ENCODE measurements at regions not wholly inside any gene's neighbourhood (a gene's known extent, or its start where the extent isn't known, plus 50 kb on each side); places are given as distances from the start of the nearest gene placed in this dataset.

GRCh38 chr5:167652690-167653089 is 638.8 kb upstream of the WWC1 start:
- no peak for DNase-seq (ENCODE audit: extremely low read depth, low read depth)
- TF ChIP-seq CTCF (IDR thresholded peaks at IDR 0.05; ENCODE audit: low read depth, low read length), result no peak

- no peak for TF ChIP-seq CTCF (IDR thresholded peaks at IDR 0.05; ENCODE audit: low read depth, low read length)
- no peak for DNase-seq (ENCODE audit: extremely low read depth, low read depth)
These were observed 637.8 kb upstream of the WWC1 start for GRCh38 chr5:167653645-167654106.

- TF ChIP-seq CTCF (IDR thresholded peaks at IDR 0.05; ENCODE audit: low read depth, low read length), result no peak
- no peak for DNase-seq (ENCODE audit: extremely low read depth, low read depth)
These were observed 634.4 kb upstream of the WWC1 start for GRCh38 chr5:167657016-167657415.

- no peak for TF ChIP-seq CTCF (IDR thresholded peaks at IDR 0.05; ENCODE audit: low read depth, low read length)
- DNase-seq (ENCODE audit: extremely low read depth, low read depth), result no peak
These were observed 632.6 kb upstream of the WWC1 start for GRCh38 chr5:167658889-167659288.

GRCh38 chr5:167661605-167662004 is 629.8 kb upstream of the WWC1 start:
- no peak for DNase-seq (ENCODE audit: extremely low read depth, low read depth)
- TF ChIP-seq CTCF (IDR thresholded peaks at IDR 0.05; ENCODE audit: low read depth, low read length), result no peak

GRCh38 chr5:167664222-167664804 is 627.1 kb upstream of the WWC1 start:
- no peak for DNase-seq (ENCODE audit: extremely low read depth, low read depth)
- TF ChIP-seq CTCF (IDR thresholded peaks at IDR 0.05; ENCODE audit: low read depth, low read length), result no peak

- no peak for TF ChIP-seq CTCF (IDR thresholded peaks at IDR 0.05; ENCODE audit: low read depth, low read length)
- no peak for DNase-seq (ENCODE audit: extremely low read depth, low read depth)
These were observed 625.5 kb upstream of the WWC1 start for GRCh38 chr5:167665841-167666375.
